HUDEP-2 (cell line): ENCODE measurements at regions not wholly inside any gene's neighbourhood (a gene's known extent, or its start where the extent isn't known, plus 50 kb on each side); places are given as distances from the start of the nearest gene placed in this dataset.

Experiments used
- DNase-seq, 76 experiments: peaks; one replicate each; lab custom pipeline; 2025; ENCODE audit not compliant: unreplicated experiment in 76 of 76; lab: John Stamatoyannopoulos, UW

DNA sequence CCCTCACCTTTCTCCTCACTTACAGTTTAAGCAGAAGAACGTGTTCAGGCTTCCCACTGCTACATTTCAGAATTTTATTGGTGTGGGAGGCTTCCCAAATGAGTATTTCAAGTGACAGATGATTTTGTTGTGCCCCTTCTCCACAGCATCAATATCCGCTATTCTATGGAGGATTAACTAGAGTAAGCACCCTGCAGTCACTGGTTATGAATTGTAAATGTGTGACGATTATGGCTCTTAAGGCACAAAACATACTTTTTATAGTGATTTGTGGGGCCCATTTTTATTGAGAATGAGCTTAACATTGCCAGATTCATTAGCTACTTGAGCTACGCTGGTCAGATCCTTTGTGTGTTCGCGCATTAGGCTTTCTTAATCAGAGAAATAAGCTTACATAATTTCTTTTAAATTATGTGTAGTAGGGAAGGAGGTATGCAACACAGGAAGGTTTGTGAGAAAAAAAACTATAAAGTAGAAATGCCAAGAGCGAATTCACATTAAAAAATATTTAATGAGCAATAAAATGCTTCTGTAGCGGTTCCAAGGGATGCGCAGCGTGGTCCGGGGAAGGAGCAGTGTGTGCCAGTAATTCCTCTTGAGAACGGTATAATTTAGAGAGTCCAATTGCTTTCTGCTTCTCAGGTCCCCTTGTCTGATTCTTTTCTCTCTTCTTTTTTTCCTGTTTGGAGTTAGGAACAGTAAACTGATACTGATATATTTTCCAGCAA lies 2380.4 kb downstream of the MAT2B start:
- no peak for DNase-seq

DNA sequence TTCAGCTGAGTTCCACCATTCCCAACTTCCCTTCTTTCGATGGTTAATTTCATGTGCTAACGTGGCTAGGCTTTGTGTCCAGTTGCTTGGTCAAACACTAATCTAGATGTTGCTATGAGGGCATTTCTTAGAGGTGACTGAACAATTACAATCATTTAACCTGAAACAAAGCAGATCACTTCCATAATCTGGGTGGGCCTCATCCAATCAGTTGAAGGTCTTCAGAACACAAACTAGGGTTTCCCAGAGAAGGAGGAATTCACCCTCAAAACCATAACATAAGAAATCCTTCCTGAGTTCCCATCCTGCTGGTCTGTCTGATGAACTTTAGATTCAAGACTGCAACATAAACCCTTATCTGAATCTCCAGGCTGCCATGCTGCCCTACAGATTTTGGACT lies 2381.7 kb downstream of the MAT2B start:
- no peak for DNase-seq

DNA sequence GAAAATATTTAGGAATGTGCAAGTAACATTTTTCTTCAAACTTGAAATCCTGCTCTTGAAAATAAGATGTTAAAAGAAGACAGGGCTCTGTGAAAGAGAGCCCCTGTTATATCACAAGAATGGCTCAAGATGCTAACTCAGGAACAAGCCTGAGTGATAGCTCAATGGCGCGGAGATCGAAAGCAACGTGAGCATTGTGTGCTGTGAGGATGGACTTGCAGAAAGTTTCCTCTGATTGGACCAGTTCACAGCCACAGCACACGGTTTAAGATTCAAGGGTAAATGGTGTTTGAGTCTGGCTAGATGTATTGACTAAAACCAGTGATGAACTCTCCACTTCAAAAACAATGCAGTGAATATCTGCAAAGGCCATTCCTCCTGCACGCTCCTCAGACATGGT lies 2387.0 kb downstream of the MAT2B start:
- no peak for DNase-seq

DNA sequence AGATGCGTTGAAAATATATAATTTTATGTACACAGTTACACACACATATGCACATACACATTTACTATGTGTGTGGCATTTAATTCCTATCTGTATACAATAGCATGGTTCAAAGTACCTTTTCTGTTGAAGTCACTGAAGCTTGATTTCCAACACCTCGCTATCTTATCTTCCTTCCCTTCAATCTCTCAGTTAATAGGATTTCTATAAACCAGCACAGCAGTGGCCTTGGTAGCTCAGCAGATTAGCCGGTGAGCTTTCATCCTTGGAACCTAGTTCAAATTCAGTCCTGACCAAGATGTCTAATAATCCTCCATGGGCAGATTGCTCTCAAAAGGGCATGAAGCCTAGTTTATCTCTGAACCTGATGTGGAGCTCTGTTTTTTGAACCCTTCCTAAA lies 2389.5 kb downstream of the MAT2B start:
- DNase-seq = no peak

DNA sequence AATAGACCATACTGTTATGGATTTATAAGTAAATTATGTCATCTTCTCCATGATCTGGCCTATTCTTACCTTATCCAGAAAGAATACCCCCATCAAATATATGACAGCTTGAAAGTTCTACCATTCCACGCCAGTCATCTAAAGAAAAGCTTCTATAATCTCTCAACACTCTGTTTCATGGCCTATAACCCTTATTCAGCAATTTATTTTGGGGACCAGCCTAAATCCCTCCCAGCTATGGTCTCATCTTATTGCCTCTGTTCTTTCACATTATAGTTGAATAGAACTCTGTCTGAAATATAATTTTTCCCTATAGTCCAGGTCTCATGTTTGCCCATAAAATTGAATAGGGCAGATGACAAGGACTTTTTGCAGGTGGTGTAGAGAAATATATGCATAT lies 2387.6 kb upstream of the WWC1 start:
- no peak for DNase-seq

DNA sequence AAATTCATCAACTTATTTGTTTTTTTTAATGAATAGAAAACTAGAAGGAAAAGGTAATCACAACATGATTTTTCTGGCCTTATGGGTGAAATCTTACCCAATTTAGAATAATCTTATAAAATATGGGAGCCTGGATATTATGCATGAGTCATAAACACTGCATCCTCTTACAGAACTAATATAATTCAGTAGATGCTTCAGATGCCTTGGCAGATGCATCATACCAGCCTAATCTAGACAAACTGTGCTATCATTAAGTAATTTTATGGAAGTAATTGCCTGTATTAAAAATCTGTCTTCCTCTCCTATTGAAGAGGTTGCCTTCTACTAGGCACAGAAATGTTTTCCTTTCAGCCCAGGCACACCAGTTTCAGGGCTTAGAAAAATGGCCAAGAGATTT lies 2384.6 kb upstream of the WWC1 start:
- DNase-seq = no peak

DNA sequence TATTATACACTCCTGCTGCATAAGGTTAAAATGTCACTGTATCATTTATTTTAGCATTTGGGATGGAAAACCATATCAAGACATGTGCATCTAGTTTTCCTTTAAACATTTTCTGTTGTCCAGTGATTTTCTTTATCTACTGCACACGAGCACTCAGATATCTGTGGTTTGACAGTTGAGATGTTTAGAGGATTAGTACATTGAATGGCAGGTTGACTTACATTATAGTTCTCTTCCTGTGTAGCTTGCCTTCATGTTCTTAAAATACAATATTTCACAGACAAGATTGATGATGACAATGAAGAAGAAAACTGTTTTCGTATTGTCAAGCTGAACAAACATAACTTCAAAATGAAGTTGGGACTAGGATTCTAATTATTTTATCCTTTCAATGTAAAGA lies 2378.4 kb upstream of the WWC1 start:
- no peak for DNase-seq

DNA sequence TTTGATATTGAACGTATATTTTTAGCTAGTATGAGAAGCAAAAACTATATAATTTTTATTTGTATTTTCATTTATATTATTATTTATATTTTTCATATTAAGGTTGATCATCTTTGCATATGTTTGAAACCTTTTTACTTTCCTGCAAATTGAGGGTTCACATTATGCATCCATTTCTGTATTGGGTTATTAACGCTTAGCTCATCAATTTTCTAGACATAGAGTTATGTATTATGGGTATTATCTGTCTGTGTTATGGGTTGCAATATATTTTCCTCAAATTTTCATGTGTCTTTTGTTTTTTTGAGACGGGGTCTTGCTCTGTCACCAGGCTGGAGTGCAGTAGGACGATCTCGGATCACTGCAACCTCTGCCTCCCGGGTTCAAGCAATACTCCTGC lies 2377.0 kb upstream of the WWC1 start:
- no peak for DNase-seq

DNA sequence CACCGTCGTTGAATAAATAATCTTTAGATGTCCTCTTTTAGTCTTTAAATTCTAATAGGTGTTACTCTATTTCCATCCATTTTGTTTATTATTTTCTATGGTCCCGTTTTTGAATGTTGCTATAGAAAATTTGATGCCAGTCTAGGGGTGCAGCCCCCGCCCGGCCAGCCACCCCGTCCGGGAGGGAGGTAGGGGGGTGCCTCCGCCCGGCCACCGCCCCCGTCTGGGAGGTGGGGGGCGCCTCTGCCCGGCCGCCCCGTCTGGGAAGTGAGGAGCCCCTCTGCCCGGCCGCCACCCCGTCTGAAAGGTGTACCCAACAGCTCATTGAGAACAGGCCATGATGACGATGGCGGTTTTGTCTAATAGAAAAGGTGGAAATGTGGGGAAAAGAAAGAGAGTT lies 2372.2 kb upstream of the WWC1 start:
- DNase-seq = no peak

DNA sequence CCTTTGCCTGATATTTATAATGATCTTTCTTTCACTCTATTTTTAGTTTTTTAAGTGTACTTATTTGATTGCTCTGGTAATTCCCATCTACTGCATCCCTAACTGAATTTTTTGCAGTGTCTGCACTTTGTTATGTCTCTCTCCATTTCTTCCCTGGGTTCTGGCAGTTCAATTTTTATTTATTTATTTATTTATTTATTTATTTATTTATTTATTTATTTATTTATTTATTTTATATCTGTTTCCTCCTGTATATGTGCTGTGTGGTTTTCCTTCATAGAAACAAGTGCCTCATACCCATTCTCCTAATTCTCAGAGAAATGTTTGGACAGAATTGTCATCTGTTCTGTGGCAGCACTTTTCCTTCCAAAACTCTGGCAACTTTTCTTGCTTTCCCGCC lies 2370.8 kb upstream of the WWC1 start:
- no peak for DNase-seq

DNA sequence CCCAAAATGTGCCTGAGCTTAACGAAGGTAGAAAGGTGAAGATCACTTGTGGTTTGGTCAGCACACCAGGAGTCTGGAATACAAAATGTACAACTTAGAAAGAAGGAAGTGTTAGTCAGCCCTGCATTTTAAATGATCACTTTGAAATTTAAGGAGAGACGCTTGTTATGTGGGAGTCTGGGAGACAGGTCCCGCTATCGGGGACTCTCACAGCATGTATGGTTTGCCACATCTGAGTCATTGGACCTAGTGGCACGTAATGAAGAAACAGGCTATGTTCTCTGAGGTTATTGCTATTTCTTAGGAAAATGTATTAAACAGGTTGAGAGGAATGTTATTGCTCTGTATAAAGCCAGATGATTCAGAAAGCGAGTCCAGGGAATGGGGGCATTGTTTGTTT lies 2362.5 kb upstream of the WWC1 start:
- no peak for DNase-seq

DNA sequence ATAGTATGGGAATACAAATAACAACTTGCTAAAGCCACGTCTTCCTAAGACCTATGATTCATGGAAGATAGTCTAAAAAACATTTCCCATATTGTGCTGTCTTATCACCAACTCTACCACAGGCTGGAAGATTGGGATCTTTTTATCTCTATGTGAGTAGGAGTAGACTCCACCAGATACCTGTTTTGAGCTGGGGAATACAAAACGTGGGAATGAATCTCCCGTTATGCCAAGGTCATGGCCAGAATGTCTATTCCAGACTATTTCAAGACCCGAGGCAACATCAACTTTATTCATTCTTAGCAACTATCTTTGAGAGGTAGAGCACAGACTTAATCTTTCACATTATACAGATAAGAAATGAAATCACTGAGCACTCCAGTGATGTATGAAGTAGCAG lies 2350.9 kb upstream of the WWC1 start:
- DNase-seq = no peak

DNA sequence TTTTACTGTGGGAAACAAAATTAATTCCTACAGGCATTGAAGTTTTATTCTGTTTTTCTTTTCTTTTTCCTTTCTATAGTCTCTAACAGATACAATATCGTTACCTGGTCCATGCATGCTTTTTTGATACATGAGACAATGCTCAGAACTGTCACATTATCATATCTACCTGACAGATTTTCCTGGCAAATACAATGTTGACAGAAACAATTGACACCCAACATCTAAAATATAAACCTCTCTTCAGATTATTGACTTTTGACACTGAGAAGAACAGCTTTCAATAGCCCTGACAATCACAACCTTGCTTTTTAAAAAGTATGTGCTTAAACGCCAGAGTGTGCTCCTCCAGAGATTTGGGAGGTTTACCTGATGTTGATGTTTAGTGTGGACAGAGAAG lies 2334.6 kb upstream of the WWC1 start:
- no peak for DNase-seq

DNA sequence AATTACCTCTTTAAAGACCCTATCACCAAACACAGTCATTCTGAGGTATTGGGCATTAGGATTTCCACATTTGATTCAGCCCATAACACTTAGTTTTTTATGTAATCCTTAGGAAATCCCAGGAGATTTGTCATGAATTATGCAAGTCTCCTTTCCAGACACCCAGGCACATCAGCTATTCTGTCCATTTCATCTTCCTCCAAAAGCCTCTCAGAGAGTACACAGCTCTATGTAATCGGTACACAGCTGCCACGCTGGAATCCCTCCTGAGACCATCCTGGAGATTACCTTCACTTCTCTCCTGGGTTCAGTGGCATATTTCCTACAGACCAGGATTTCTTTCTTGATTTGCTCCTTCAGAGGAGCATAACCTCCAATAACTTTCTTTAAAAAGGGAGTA lies 2309.8 kb upstream of the WWC1 start:
- no peak for DNase-seq

DNA sequence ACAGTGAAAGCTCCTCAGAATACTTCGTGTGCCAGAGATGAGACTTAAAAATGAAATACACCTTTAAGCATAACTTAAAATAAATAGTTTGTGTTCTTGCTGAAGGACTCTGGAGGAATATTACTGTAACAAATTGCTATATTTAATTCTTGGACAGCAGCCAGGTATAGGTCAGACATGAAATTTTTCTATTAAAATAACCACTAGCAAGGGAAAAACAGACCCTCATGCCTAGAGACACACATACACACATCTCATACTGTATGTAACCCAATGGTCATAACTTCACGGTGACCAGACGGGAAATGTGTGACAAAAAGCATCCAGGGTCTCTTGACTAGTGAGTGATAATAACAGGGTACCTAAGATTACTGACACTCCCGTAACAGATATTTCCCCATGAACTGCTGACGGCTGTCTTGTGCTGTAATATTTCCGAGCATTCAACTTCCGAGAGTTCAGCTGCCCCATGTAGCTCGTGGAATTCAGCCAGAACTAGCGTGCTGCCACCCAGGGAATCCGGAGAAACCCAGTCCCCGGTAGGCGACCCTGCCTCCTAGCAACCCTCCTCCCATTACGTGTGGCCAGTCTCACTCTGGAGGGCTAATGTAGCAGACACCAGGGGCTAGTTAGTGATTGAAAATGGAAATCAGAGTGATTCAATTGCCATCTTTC lies 2295.1 kb upstream of the WWC1 start:
- no peak for DNase-seq

DNA sequence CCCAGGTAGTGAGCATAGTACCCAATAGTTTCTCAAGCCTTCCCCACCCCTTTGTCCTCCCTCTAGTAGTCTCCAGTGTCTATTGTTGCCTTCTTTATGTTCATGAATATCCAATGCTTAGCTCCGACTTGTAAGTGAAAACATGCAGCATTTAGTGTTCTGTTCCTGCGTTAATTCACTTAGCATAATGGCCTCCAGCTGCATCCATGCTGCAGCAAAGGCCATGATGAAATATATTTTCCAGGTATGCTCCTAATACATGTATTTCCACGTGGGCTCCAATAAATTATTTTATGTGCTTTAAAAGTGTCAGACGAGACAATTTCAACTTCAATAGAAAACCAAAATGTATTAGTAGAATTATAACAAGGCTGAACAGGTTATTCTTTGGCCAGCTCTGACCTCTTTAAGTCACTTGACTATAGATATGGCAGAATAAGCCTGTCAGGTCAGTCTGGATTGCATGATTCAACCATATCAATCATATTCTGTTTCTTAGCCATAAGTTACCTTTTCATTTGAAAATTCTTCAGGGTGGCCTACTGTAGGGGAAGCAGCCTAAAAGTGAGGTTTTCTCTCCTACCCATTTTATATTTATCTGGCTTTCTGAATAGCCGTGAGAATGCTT lies 2291.6 kb upstream of the WWC1 start:
- no peak for DNase-seq

DNA sequence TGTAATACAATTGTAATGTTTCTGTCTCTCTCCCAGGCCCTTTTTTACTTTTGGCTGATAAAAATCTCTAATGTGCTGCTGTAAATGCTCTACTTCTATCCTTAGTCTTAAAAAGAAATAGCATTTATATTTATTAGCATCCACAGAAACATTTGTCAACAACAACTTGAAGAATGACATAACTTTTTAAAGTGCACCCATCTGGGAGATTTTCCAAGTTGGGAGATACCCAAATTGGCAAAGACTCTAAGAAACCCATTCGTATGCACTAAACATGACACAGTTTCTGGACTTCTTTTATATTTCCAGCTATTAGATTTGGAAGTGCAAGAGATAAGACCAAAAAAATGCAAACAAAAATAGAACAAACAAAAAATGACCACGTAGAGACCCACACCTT lies 2287.4 kb upstream of the WWC1 start:
- DNase-seq = no peak

DNA sequence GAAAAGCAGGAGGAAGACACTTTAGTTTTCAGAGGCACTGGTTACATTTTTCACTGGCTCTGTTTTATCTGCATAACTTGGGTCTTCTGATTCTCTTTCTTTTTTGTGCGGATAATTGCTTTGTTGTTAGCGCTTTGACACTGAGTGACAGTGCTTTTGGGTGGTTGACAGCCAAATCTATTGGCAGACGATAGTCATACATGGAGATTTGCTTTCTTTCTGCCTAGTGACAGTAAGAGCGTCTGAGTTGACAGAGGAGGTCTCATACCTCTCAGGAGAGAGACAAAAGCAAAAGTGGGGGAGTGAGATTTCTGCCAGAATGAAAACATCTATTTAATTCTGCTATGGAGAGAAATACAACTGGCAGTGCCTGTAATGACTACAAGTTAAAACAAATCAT lies 2278.0 kb upstream of the WWC1 start:
- no peak for DNase-seq

DNA sequence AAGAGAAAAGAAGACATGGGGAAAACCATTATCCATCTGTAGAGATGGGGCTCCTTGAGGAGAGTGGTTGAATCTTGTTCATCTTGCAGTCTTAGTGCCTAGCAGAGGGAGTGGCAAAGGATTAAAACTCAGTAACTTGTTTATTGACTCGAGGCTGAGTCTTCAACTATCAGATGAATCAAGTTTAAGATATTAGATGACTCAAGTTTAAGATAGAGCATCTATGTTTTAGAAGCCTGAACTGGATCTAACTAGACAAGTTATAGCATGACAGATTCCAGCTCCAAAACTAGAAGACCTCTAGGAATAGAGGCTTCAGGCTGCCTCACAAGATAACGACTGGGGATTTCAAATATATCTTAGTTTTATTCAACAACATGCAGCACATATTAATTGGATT lies 2277.2 kb upstream of the WWC1 start:
- DNase-seq = no peak

DNA sequence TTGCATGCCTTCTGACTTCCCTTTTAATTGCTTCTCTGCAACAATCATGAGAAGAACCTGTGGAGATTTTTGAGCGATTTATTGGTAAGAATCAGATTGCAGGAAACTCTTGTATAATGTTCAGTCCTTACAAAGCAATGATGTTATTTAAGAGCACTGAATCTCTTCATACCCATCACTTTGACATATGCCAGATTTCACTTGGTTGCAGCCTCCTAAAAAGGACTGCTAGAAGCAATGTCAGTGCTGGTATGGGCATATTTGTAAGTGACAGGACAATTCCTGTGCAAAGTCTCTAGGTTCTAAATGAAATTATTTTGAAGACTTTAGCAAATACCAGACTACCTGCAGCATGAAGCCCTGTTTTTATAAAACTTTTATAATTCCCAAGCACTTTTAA lies 2272.7 kb upstream of the WWC1 start:
- DNase-seq = no peak

DNA sequence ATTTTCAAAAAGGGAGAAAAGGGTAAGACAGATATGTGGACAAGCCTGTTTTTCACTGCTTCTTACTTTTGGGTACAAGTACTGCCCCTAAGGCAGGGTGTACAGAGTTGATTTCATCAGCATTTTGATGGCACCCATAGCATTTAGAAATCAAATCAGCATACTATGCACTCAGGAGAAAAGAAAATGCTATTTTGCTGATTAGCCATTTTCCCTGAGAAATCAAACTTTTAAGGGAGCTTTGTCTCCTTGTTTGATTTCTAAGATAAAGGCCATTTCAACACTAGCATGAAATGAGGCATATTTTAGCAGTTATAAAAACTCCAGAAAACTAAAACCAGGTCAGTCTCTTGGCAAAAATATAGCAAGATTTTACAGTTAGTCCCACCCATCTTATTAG lies 2269.4 kb upstream of the WWC1 start:
- DNase-seq = no peak

DNA sequence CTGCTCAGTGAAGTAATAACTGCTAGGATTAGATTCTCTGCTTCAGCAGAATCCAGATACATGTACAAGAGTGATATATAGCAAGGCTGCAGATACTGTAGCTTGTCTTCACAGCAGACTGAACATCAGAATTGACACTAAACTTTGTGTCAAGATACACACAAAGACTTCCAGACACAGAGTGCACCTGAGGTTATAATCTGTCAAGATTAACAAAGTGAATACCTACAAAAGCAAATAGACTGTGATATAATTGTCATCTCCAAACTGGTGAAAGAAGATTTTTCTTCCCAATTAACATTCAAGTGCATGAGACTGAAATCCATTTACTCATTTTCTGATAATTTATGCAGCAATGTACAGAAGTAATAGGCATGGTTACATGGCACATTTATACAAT lies 2266.5 kb upstream of the WWC1 start:
- DNase-seq = no peak
